GM18858 (cell line): ENCODE measurements at regions not wholly inside any gene's neighbourhood (a gene's known extent, or its start where the extent isn't known, plus 50 kb on each side); places are given as distances from the start of the nearest gene placed in this dataset.
"Not testable (repeated sequence)": the region's sequence is repeated elsewhere in the genome, so short reads cannot be mapped to it uniquely, and the experiment has no call there.

Experiments used
- ATAC-seq: cut with Tn5 transposase; IDR thresholded peaks from one replicate; pipeline ENCODE4 v1.9.1; 2021; ENCODE audit not compliant: unreplicated experiment

GRCh38 chr4:162945713-162946112, 221.0 kb downstream of the NAF1 start:
- ATAC-seq = no peak

GRCh38 chr4:162943263-162943662, 223.4 kb downstream of the NAF1 start:
- no peak for ATAC-seq

GRCh38 chr4:162938738-162939485, 227.8 kb downstream of the NAF1 start:
- no peak for ATAC-seq

DNA sequence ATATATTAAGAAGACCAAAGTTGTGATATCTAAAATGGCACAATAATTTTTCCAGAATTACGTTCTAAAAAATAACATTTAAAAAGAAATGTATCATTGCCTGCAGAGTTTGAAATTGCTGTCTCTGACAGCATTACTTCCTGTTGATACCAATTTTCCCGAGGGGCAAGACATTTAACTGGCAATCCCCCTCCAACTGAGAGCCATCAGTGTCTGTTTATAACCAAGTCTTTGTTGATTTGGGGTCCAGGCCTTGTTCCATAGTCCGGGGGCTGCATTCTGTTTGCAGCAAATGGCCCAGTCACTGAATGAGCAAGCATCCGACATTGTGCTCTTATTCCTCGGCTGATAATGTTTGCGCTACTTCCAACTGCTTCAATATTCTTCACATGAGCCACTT, 231.5 kb downstream of the NAF1 start:
- ATAC-seq = no peak

- no peak for ATAC-seq
Measured at GRCh38 chr4:162931286-162931685, 235.4 kb downstream of the NAF1 start.

DNA sequence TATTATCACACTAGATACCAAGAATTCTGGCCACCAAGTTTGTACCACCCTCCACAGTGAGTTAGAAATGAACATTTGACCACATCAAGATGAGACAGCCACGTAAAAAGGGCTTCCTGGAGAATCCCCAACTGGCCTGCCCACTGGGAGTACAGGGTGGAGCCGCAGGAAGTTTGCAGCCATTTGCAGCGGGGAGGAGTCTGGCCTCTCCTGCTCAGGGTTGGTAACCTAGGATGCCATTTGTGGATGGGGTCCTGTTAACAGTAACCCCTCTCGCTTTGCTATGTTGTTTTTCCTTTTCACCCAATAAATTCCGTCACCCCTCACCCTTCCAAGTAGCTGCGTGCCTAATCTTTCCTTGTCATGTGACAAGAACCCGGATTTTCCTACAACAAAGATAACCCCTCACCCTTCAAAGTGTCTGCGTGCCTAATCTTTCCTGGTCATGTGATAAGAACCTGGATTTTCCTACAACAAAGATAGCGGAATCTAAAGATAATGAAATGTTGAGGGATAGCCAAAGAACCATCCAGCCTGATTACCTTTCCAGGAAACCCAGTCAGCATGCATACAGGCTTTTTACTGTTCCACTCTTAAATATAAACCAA, 245.4 kb downstream of the NAF1 start:
- ATAC-seq = no peak

GRCh38 chr4:162920649-162921048, 246.0 kb downstream of the NAF1 start:
- ATAC-seq = no peak

DNA sequence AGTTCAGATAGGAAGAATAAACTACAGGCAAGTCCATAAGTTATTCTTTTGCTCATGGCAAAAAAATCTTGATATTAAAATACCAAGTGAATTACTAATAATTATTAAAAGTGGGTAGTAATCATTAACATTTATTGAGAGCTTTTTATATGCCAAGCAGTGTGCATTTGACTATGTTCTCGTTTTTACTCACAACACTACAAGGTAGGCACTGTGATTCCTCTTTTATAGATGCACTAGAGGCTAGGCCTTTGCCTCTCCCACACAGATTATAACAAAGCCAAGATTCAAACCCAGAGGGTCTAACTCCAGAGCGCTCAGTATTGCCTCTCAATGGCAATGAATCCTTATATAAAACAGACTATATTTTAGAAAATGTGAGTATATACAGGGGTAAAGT, 254.2 kb downstream of the NAF1 start:
- no peak for ATAC-seq

GRCh38 chr4:162911349-162911748, 255.3 kb downstream of the NAF1 start:
- no peak for ATAC-seq

GRCh38 chr4:162909952-162910351, 256.7 kb downstream of the NAF1 start:
- ATAC-seq = no peak

GRCh38 chr4:162894387-162894786, 272.3 kb downstream of the NAF1 start:
- no peak for ATAC-seq

GRCh38 chr4:162891788-162892707, 274.6 kb downstream of the NAF1 start:
- ATAC-seq = peak; percentile 100

GRCh38 chr4:162878096-162878495, 288.6 kb downstream of the NAF1 start:
- no peak for ATAC-seq

DNA sequence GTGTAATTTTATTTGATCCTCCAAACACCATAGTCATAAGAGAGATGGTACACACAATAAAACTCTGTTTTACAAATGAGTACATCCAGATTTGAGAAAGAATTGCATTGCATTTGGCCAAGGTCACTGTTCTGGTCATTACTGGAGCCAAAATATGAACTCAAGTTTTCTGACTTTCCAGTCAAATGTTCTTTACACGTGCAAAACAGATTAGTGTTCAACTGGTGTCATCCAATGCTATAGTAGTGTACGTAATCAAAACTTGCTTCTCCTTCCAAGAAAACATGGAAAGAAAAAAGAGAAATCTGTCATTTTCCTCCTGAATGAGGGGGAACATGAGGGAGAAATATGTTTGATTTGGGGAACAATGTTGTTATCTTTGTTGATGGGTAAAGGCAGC, 291.9 kb downstream of the NAF1 start:
- no peak for ATAC-seq

DNA sequence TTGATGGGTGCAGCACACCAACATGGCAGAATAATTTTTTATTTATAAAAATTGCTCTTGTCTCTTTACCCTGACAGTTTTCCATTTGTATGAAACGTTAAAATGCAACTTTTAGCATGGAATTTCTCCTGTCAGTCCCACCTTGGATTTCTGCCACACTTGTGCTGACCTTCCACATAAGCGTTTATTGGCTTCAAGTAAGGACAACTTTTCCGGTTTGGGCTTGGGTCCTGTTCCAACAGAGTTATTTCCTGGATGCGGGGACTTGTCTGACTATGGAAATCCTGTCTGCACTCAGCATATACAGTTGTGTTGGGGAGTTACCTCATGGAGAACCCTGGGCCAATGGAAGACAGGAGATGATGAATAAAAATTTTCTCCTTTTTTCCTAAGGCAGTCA, 294.7 kb downstream of the NAF1 start:
- ATAC-seq = no peak

DNA sequence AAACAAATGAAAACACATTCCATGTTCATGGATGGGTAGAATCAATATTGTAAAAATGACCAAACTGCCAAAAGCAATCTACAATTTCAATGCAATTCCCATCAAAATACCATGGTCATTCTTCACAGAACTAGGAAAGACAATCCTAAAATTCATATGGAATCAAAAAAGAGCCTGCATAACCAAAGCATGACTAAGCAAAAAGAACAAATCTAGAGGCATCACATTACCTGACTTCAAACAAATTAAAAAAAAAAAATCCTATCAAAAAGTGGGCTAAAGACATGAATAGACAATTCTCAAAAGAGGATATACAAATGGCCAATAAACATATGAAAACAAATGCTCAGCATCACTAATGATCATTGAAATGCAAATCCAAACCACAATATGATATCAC, 297.5 kb downstream of the NAF1 start:
- ATAC-seq = no peak

DNA sequence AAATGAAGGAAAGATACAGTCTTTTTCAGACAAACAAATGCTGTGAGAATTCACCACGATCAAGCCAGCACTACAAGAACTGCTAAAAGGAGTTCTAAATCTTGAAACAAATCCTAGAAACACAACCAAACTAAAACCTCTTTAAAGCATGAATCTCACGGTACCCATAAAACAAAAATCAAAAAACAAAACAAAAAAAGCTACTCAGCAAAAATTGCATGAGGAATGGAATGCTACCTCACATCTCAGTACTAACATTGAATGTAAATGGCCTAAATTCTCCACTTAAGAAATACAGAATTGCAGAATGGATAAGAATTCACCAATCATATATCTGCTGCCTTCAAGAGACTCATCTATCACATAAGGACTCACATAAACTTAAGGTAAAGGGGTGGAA, 300.1 kb downstream of the NAF1 start:
- no peak for ATAC-seq

DNA sequence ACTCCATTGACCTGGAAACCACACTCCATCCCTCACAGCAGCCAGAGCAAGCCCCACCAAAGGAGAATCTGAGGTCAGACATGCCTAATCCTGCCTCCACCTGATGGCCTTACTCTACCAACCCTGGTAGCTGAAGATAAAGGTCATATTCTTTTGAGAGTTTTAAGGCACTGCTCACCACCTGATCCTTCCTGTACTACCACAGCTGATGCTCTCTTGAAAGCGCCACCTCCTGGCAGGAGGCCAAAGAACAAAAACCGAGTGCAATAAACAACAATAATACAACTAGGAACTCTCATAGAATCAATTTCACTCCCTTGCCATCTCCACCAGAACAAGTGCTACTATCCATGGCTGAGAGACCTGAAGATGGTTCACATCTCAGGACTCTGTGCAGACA, 301.6 kb downstream of the NAF1 start:
- no peak for ATAC-seq

GRCh38 chr4:162853788-162854187, 312.9 kb downstream of the NAF1 start:
- ATAC-seq = no peak

DNA sequence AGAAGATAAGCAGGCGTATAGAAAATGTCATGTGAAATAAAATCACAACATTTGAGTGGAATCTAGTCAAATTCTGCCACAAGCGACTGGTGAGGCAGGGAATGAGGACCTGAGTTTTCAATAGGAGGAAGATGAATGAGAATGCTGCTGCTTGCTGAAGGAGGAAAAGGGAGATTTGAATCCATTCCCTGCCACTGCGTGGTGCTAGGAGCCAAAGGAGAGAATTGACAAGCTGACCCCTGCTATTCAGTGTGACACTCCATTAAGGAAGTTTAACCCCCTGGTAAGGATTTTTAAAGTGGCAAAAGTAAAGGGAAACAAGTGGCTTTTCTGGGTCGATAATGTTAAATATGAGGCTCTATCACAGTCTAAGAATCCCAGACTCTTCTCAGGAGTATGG, 314.0 kb downstream of the NAF1 start:
- ATAC-seq = no peak

GRCh38 chr4:162851241-162851758, 315.4 kb downstream of the NAF1 start:
- ATAC-seq = not testable (repeated sequence)

DNA sequence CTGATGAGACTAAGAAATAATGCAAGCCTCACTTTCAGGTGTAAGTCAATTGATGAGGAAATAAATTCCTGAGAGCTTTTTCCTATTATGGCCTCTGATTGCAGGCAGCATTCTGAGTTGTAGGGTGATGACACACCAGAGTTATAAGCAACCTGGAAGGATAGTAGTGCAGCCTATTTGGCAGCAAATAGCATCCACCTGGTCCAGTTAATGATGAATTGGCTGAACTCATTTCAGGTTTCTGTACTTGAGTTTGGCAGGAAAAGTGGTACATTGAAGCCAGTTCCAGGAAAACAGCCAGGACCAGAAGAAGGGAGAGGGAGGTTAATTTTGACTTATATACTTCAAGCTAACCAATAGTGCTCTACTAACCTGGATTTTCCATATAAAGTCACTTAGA, 316.8 kb downstream of the NAF1 start:
- no peak for ATAC-seq
